NB4 (cell line): ENCODE measurements at regions not wholly inside any gene's neighbourhood (a gene's known extent, or its start where the extent isn't known, plus 50 kb on each side); places are given as distances from the start of the nearest gene placed in this dataset.

Experiments
- DNase-seq: peaks from one replicate; pipeline ENCODE4 v3.0.0; 2010; ENCODE audit warnings: low read depth
- H3K4me3 ChIP-seq: one replicate; pipeline ENCODE4 v1.5.1; 2011; ENCODE audit warnings: mild to moderate bottlenecking, low read depth, low read length, moderate library complexity
- MYC ChIP-seq: IDR thresholded peaks from 2 replicates; pipeline ENCODE4 v1.6.1; 2011; ENCODE audit warnings: low read depth, low read length
- POLR2A ChIP-seq: IDR thresholded peaks from 2 replicates; pipeline ENCODE4 v1.6.1; 2011; ENCODE audit warnings: mild to moderate bottlenecking; ENCODE audit not compliant: insufficient read length; ENCODE audit errors: extremely low read depth
- TF ChIP-seq, protein P1 (sequence below): IDR thresholded peaks from one replicate; pipeline ENCODE4 v1.5.1; 2012; ENCODE audit warnings: low read depth, low read length
- TF ChIP-seq, protein P2 (sequence below): IDR thresholded peaks from 2 replicates; pipeline ENCODE4 v1.6.1; 2011; ENCODE audit warnings: low read depth, low read length

DNA sequence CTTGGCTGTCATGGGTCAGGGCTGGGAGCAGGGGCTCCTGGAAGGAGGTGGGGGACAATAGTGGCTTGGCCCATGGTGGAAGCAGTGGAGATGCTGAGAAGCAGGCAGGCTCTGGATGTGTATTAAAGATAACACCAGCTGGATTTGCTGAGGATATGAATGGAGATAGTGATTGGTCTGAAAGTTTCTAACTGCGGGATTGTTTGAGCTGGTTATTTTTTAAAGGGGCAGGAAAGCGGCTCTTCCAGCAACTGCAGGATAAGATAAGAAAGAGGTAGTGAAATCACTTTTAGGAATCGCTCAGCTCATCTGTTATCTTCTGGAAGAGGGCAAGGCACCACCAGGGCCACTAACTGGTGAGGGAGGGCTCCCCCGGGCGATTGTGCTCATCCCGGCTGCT lies 125.5 kb downstream of the TENT4A start:
- TF ChIP-seq, protein P1, sequence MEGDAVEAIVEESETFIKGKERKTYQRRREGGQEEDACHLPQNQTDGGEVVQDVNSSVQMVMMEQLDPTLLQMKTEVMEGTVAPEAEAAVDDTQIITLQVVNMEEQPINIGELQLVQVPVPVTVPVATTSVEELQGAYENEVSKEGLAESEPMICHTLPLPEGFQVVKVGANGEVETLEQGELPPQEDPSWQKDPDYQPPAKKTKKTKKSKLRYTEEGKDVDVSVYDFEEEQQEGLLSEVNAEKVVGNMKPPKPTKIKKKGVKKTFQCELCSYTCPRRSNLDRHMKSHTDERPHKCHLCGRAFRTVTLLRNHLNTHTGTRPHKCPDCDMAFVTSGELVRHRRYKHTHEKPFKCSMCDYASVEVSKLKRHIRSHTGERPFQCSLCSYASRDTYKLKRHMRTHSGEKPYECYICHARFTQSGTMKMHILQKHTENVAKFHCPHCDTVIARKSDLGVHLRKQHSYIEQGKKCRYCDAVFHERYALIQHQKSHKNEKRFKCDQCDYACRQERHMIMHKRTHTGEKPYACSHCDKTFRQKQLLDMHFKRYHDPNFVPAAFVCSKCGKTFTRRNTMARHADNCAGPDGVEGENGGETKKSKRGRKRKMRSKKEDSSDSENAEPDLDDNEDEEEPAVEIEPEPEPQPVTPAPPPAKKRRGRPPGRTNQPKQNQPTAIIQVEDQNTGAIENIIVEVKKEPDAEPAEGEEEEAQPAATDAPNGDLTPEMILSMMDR: no peak
- DNase-seq: no peak
- no peak overlapping the region for H3K4me3 ChIP-seq

- no peak overlapping the region for H3K4me3 ChIP-seq
- TF ChIP-seq POLR2A (no peak), MYC (no peak)
- TF ChIP-seq, protein P1: no peak
- TF ChIP-seq, protein P2, sequence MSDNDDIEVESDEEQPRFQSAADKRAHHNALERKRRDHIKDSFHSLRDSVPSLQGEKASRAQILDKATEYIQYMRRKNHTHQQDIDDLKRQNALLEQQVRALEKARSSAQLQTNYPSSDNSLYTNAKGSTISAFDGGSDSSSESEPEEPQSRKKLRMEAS: no peak
- DNase-seq: no peak
Measured at GRCh38 chr5:6840136-6840793, 127.0 kb downstream of the TENT4A start.

GRCh38 chr5:6843335-6843734 lies 130.1 kb downstream of the TENT4A start:
- no peak overlapping the region for H3K4me3 ChIP-seq
- no peak for DNase-seq
- TF ChIP-seq POLR2A (no peak), MYC (no peak)
- TF ChIP-seq, protein P2: no peak
- TF ChIP-seq, protein P1: no peak

DNA sequence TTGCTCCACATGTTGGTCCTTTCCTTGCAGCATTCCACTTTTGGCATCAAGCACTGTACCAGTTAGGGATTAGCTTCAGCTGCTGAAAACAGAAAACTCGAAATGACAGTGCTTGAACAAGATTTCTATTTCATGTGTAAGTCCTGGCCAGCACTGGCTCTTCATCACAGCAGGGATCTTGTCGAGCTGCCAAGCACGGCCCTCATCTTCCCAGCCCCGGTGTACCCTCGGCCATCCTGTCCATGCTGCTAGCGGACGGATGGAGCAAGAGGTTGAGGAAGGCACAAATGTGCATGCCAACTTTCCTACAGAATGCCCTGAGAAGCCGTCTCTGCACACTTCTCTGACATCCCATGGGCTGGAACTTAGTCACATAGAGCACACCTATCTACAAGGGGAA lies 130.6 kb downstream of the TENT4A start:
- TF ChIP-seq, protein P1: no peak
- no peak for TF ChIP-seq POLR2A
- TF ChIP-seq, protein P2: no peak
- TF ChIP-seq MYC: no peak
- no peak for DNase-seq
- no peak overlapping the region for H3K4me3 ChIP-seq

DNA sequence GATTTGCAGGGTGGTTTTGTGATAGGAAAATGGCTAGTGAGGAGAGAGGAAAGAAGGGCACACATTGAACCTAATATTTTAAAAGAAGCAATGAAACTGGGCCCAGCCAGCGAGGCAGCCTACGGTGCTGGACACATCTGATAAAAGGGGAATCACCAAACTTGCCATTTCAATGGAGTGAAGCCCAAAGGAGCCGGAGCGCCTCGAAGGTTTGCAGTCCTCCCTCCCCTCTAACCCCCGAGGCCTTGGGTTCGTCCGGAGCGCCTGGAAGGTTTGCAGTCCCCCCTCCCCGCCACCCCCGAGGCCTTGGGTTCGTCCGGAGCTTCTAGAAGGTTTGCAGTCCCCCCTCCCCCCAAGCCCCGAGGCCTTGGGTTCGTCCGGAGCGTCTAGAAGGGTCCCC lies 132.6 kb downstream of the TENT4A start:
- no peak overlapping the region for H3K4me3 ChIP-seq
- no peak for DNase-seq
- TF ChIP-seq MYC (no peak), POLR2A (no peak)
- TF ChIP-seq, protein P1: no peak
- TF ChIP-seq, protein P2: no peak

- DNase-seq: no peak
- TF ChIP-seq, protein P2: no peak
- TF ChIP-seq POLR2A (no peak), MYC (no peak)
- TF ChIP-seq, protein P1: no peak
- H3K4me3 ChIP-seq: no peak overlapping the region
Measured at GRCh38 chr5:6847870-6848269, 134.6 kb downstream of the TENT4A start.
